ENCODE measurements at regions not wholly inside any gene's neighbourhood (a gene's known extent, or its start where the extent isn't known, plus 50 kb on each side); places are given as distances from the start of the nearest gene placed in this dataset.
"Not testable (repeated sequence)": the region's sequence is repeated elsewhere in the genome, so short reads cannot be mapped to it uniquely, and the experiment has no call there.

GRCh38 chr4:13678186-13678924, 50.8 kb upstream of the BOD1L1 start:
- no peak for DNase-seq (ENCODE audit: low read depth)

DNA sequence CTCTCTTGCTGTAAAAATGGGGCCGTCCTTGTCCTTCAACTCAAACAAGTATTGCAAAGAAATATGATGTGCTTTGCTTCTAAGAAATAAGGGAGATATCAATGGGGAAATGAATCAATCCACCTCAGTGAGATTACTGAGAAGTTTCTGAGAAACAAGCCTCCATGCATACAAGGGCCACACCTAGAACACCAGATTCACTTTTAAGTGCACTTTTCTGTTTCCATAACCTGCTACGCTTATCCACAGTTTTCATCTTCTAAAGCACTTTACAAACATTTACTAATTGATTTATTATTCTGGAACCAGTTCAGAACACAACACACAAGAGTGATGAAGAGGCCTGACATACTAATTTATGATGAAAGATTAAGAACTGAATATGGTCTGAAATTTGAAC, 54.0 kb upstream of the BOD1L1 start:
- DNase-seq (ENCODE audit: low read depth) = no peak

GRCh38 chr4:13694256-13694655, 66.7 kb upstream of the BOD1L1 start:
- DNase-seq (ENCODE audit: low read depth) = no peak

GRCh38 chr4:13698296-13698695, 70.8 kb upstream of the BOD1L1 start:
- DNase-seq (ENCODE audit: low read depth) = no peak

- peak; percentile 89 for DNase-seq (ENCODE audit: low read depth)
These were observed 72.7 kb upstream of the BOD1L1 start for GRCh38 chr4:13700021-13700857.

DNA sequence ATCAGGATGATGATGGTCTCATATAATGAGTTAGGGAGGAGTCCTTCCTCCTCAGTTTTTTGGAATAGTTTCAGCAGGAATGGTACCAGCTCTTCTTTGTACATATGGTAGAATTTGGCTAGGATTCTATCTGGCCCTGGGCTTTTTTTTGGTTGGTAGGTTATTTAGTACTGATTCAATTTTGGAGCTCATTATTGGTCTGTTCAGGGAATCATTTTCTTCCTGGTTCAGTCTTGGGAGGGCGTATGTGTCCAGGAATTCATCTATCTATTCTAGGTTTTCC, 73.3 kb upstream of the BOD1L1 start:
- not testable (repeated sequence) for DNase-seq (ENCODE audit: low read depth)

DNA sequence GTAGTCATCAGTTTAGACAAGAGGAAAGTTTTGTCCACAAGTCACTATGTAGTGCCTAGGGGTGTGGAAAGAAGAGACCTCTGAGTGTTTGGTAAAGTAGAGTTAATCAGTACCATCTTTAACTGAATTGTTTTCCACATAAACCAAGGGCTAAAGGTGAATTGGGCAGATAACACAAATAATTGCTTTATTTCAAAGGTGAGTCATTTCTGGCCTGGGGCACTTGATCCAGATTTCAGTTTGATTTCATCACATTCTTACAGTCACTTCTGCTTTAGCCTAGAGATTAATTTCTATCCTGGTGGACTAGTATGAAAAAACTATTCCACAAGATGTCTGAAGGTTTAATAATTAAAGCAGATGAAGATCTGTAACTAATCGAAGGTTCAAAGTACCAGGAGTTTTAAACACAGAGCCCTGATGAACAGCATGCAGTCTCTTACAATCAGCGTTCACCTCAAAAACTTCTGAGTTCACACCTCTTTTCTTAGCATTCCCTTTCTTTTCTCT, 74.5 kb upstream of the BOD1L1 start:
- DNase-seq (ENCODE audit: low read depth) = peak; percentile 48

DNA sequence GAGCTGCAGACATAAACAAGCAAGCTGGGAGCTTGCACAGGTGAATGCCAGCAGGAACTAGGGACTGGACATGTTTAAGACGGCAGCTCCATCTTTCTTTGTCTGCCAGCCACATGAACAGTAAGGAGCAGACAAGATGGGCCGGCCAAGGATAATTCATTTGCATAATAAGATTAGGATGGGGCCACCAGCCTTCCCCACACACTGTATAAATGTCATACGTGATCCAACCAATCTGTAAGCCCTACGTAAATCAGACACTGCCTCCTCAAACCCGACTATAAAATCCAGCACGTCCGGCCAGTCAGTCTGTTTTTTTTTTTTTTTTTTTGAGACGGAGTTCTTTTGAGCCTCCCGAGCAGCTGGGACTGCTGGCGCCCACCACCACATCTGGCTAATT, 75.6 kb upstream of the BOD1L1 start:
- no peak for DNase-seq (ENCODE audit: low read depth)

- no peak for DNase-seq (ENCODE audit: low read depth)
These were observed 76.5 kb upstream of the BOD1L1 start for GRCh38 chr4:13704035-13704434.

DNA sequence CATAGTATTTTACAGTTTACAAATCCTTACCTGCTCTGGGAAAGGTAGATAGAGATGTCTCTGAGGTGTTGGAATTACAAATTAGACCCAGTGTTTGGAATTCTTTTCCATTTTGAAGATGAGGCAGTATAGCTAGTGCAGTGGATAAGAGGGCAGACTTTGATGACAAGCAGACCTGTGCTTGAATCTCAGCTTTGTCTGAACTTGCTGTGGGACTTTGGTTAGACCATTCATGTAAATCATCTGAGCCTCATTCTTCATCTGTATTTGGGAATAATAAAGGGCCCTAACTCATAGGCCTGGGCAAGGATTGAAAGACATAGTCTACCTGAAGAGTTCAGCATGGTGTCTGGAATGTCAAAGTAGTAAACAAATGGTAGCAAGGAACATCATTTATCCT, 77.2 kb upstream of the BOD1L1 start:
- DNase-seq (ENCODE audit: low read depth) = no peak

DNA sequence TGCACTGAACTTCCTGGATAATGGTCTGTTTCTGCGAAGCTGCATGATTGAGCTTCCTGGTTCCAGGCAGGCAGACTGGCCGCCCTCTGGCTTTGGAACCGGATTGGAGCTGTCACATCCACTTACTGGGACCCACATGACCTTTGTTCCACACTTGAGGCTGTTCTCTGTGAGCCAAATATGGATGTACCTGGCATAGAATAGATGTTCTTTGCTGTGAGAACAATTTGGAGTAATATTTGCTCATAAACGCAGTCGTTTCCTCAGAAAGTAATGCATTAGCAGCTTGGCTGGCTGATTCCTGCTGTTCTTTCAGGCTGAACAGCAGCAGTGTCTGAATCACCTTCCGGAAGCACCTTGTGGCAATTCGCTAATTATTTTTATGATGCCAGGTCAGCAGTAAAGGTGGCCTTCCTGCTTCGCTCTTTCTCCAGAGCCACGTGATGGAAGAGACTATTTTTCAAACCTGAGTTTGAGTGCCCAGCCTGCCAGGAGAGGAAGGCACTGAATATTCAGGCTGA, 78.1 kb upstream of the BOD1L1 start:
- no peak for DNase-seq (ENCODE audit: low read depth)

DNA sequence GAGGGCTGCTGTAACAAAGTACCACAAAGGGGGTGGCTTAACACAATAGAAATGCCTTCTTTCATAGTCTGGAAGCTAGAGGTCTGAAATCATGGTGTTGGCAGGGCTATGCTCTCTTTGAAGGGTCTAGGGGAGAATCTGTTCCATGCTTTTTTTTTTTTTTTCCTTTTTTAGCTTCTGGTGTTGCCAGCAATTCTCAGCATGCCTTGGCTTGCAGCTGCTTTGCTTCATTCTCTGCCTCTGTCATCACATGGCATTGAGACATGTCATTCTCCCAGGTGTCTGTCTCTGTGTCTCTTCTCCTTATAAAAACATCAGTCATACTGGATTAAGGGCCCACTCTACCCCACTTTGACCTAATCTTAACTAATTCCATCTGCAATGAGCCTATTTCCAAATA, 78.6 kb upstream of the BOD1L1 start:
- DNase-seq (ENCODE audit: low read depth) = no peak

- no peak for DNase-seq (ENCODE audit: low read depth)
These were observed 79.2 kb upstream of the BOD1L1 start for GRCh38 chr4:13706716-13707115.

DNA sequence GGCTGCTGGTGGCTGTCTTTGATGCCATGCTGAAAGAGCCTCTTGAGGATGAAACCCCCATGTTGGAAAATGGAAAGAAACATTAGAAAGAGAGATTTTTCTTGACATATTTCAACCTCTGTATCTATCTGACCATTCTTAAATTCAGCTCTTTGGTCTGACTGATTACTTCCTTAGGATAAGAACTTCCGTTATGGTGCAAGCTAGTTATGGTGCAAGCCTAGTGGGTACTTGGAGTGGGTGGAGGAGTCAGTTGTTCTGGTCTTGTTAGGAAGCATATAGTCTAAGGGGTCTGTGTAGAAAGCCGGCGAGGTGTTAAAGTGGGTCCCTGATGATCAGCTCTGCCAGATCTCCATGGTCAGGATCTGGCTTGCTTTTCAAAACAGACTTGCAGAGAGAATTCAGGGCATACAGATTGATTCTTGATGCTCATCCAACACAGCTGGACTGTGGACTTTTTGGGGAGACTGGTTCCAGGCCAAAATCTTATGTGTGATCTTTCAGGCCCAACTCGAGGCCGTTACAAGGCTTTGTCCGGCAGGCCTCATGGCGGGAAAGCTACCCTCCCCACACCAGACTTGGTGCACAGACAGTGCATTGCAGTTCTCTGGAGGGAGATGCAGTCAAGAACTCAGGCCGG, 82.8 kb upstream of the BOD1L1 start:
- DNase-seq (ENCODE audit: low read depth) = no peak

DNA sequence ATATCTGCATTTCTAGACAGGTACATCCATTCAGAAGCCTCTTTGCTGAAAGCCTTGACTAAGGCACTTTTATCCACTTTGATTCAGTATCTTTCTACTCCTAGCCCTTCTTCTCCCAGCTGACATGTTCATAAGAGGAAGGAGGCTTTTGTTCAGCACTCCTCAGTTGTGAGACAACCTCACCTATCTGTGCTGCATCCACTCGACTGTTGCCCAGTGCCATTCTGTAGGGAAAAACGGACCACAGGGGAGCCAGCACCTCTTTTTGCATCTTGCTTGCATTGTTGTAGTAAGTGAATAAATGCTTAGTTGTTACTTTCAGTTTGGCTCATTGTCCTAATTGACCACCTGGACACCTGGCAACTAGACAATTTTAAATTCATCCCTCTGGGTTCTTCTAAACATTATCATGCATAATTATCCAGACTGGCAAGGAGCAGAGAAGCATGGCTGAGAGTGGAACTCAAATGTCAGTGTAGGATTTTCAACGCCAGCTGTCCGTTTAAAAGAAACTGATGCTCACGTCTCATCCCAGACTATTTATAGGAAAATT, 83.8 kb upstream of the BOD1L1 start:
- DNase-seq (ENCODE audit: low read depth) = no peak

DNA sequence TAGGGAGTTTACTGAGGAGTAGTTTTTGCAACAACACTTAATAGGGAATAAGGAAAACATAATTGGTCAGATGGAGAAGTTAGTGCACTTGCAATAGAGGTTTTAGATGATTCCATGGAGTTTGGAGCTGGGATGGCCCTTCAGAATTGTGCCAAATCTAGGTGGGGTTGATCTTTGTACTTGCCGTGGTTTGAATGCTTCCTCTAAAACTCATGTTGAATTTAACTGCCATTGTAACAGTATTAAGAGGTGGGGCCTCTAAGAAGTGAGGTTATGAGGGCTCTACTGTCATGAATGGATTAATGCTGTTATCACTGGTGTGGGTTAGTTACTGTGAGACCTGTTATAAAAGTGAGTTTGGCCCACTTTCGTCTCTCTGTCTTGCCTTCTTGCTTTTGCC, 94.4 kb upstream of the BOD1L1 start:
- DNase-seq (ENCODE audit: low read depth) = no peak

- no peak for DNase-seq (ENCODE audit: low read depth)
These were observed 95.1 kb upstream of the BOD1L1 start for GRCh38 chr4:13722649-13723048.

DNA sequence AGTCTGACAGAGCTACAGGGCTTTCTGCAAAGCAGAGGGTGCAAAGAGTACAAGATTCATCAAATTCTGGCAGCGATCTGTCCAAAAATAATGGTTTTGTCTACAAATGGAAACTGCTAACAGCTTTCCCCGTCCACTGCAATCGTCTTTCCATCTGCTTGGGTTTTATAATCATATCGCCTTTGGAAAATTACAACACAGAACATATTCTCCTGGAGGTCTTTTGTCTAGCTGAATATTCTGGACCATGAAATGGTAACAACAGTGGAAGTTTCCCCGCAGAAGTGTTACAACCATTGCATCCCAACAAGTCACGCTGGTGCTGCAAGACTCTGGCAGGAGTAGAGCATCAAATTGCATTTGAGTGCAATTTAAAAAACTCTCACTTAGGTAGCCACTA, 101.2 kb upstream of the BOD1L1 start:
- DNase-seq (ENCODE audit: low read depth) = no peak

DNA sequence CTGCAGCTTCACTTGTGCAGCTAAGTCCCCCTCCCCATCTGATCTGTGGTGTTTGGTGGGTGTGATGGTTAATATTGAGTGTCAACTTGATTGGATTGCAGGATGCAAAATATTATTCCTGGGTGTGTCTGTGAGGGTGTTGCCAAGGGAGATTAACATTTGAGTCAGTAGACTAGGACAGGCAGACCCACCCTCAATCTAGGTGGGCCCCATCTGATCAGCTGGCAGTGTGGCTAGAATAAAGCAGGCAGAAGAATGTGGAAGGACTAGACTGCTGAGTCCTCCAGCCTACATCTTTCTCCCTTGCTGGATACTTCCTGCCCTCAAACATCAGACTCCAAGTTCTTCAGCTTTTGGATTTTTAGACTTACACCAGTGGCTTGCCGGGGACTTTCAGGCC, 103.5 kb upstream of the BOD1L1 start:
- DNase-seq (ENCODE audit: low read depth) = no peak

- no peak for DNase-seq (ENCODE audit: low read depth)
These were observed 106.3 kb upstream of the BOD1L1 start for GRCh38 chr4:13733817-13734216.

DNA sequence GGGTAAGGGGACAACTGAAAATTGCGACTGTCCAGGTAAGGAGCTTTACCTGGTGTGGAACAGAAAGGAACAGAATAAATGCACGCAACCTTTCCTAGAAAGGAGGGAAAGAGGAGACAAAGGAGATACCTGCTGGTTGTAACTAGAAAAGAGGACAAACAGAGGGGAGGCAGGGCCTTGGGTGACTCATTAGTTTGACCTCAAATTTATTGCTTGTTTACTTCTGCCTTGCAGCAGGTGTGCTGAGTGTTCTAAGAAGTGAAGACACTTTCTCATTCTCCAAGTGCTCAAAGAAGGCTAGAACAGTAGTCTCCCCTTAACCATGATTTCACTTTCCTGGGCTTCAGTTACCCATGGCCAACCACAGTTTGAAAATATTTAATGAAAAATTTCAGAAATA, 123.1 kb upstream of the BOD1L1 start:
- no peak for DNase-seq (ENCODE audit: low read depth)

DNA sequence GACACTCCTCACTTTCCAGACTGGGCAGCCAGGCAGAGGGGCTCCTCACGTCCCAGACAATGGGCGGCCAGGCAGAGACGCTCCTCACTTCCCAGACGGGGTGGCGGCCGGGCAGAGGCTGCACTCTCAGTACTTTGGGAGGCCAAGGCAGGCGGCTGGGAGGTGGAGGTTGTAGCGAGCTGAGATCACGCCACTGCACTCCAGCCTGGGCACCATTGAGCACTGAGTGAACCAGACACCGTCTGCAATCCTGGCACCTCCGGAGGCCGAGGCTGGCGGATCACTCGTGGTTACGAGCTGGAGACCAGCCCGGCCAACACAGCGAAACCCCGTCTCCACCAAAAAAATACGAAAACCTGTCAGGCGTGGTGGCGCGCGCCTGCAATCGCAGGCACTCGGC, 134.1 kb upstream of the BOD1L1 start:
- not testable (repeated sequence) for DNase-seq (ENCODE audit: low read depth)

GRCh38 chr4:13762130-13762529, 134.6 kb upstream of the BOD1L1 start:
- no peak for DNase-seq (ENCODE audit: low read depth)

Measured in GM04503 (cell line).